Heart left ventricle (tissue), 16 donors: ENCODE measurements at regions not wholly inside any gene's neighbourhood (a gene's known extent, or its start where the extent isn't known, plus 50 kb on each side); places are given as distances from the start of the nearest gene placed in this dataset.
A peak's percentile ranks its signal among the peaks of the same experiment; 100 is the strongest.

Experiments
- ATAC-seq, 4 donors: fragments of 200-7000 bp; cut with Tn5 transposase; one replicate each; pipeline ENCODE4 v1.9.1; 2020 to 2022; ENCODE audit warnings: moderate library complexity in 4 of 4, mild to moderate bottlenecking in 3 of 4, moderate number of reproducible peaks in 1 of 4
- DNase-seq, 5 donors: peaks; one replicate each; pipeline ENCODE4 v3.0.0-alpha.2; 2020
- H3K27ac ChIP-seq, 12 donors: fragments of 200-600 bp; sonication (generic) in 4 of 12; one replicate each; pipeline versions ENCODE4 v1.5.0 to v1.8.0; 2016 to 2022; ENCODE audit warnings: mild to moderate bottlenecking in 2 of 12
- H3K27me3 ChIP-seq, 9 donors: fragments of 200-600 bp; sonication (generic) in 2 of 9; one replicate each; pipeline versions ENCODE4 v1.5.1 to v1.8.0; 2016 to 2022; ENCODE audit warnings: mild to moderate bottlenecking in 3 of 9
- H3K36me3 ChIP-seq, 9 donors: fragments of 200-600 bp; sonication (generic) in 2 of 9; one replicate each; pipeline versions ENCODE4 v1.5.0 to v1.8.0; 2018 to 2022; ENCODE audit warnings: mild to moderate bottlenecking in 2 of 9
- H3K4me1 ChIP-seq, 12 donors: fragments of 200-600 bp; sonication (generic) in 4 of 12; one replicate each; pipeline versions ENCODE4 v1.5.0 to v1.8.0; 2016 to 2022; ENCODE audit warnings: mild to moderate bottlenecking in 3 of 12
- H3K4me3 ChIP-seq, 12 donors: fragments of 200-600 bp; sonication (generic) in 4 of 12; one replicate each; pipeline versions ENCODE4 v1.5.0 to v1.8.0; 2017 to 2022; ENCODE audit warnings: mild to moderate bottlenecking in 9 of 12, moderate library complexity in 4 of 12
- H3K9me3 ChIP-seq, 12 donors: fragments of 200-600 bp; sonication (generic) in 4 of 12; one replicate each; pipeline versions ENCODE4 v1.5.0 to v1.8.0; 2016 to 2022; ENCODE audit warnings: mild to moderate bottlenecking in 1 of 12
- POLR2A ChIP-seq, 2 donors: fragments of 450-650 bp; IDR thresholded peaks; one replicate each; pipeline ENCODE4 v1.6.1; 2017; ENCODE audit warnings: antibody characterized with exemption in 2 of 2, mild to moderate bottlenecking in 2 of 2, moderate library complexity in 2 of 2
- WGBS, 4 donors: extraction: QIAGEN DNeasy Blood & Tissue Kit in 2 of 4; methylation state at CpG; one replicate each; pipeline versions ENCODE4 v1.1.5 to v1.1.7; 2013 to 2018; 5-methylcytosine and 5-hydroxymethylcytosine counted together
- intact Hi-C, 10 donors: fragments of 100-400 bp; cut with DNase I; formaldehyde crosslinking; loops; one replicate each; pipeline versions ENCODE4 v1.11.1 to v1.14.2; 2022
- TF ChIP-seq, protein P1 (sequence below), 12 donors: fragments of 200-600 bp; sonication (generic) in 4 of 12; IDR thresholded peaks; one replicate each; pipeline versions ENCODE4 v1.5.0 to v1.8.0; 2018 to 2022; ENCODE audit warnings: antibody characterized with exemption in 12 of 12, mild to moderate bottlenecking in 5 of 12
- donor health status: ischemic (EF 13 %, LVEDD 7.1; RV severe dilation, severe dysfunction).
- donor health status: healthy with polysubstance abuse.
- donor health status: DM: no; HTN: yes; CAD: no.
- donor health status: DM: no; HTN: no; CAD: no.
- donor health status: ischemic (EF 25% LVEDD 6.9; RV normal size, moderate dysfunction).
- donor health status: ischemic (EF 25% LVEDD 5.7; RV mildly dilated, moderate dysfunction).
- donor health status: healthy.
- donor health status: DM: yes; HTN: yes; CAD: no.
- donor health status: ischemic (EF 35%, LVEDD 5.7; RV mildly dilated, moderate dysfunction).
- donor health status: nonischemic (EF 11% LVEDD 7.7; RV severe dilation, severe dysfunction).
- donor health status: DM: yes; HTN: yes; CAD: no.
- donor health status: PGD.
- donor health status: ischemic (EF 29% LVEDD 5.4; RV normal size, mild dysfunction).
- donor health status: nonischemic (EF 23%, LVEDD 6.1; RV moderate dilation, normal function).

DNA sequence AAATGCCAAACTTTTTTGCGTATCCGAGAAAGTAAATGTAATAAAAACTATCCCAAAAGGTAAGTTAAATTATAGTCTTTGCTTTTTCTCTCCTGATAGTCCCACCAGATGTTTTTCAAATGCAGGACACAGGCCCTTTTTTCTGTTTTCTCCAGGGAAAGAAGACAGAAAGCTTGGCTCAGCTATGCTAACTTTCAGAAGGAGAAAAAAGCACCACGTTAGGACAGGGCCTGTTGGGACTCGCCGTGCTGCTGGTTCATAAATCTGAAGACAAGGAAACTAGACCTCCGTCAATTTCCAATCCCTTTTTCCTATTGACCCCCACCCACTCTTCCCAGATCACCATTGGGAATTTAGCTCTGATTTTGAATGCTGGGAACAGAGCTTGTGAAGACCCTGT, 220.9 kb upstream of the SFRP2 start:
- intact Hi-C loops: loop anchor here in 2 of 10 donors (10.0 kb wide), 1 partner anchor 215 kb away; no protein-coding TSS in a partner anchor
- ATAC-seq (no peak), DNase-seq (no peak)
- Histone ChIP-seq H3K36me3 (no peaks in the 10 kb centered on the region), H3K4me3 (no peak overlapping the region), H3K4me1 (peaks cover 0 to 3% (median 0%) of the 10 kb centered on the region in 12 donors), H3K27me3 (no peaks in the 10 kb centered on the region), H3K9me3 (no peaks in the 10 kb centered on the region), H3K27ac (peak overlapping the region in 4 of 12 donors; percentile 10 to 47 (median 24))
- 45 to 67% (median 59%) methylated on average over 6 of the region's 6 CpGs for WGBS, 4 donors
- no peak for TF ChIP-seq POLR2A (IDR thresholded peaks at IDR 0.05)
- TF ChIP-seq, protein P1, sequence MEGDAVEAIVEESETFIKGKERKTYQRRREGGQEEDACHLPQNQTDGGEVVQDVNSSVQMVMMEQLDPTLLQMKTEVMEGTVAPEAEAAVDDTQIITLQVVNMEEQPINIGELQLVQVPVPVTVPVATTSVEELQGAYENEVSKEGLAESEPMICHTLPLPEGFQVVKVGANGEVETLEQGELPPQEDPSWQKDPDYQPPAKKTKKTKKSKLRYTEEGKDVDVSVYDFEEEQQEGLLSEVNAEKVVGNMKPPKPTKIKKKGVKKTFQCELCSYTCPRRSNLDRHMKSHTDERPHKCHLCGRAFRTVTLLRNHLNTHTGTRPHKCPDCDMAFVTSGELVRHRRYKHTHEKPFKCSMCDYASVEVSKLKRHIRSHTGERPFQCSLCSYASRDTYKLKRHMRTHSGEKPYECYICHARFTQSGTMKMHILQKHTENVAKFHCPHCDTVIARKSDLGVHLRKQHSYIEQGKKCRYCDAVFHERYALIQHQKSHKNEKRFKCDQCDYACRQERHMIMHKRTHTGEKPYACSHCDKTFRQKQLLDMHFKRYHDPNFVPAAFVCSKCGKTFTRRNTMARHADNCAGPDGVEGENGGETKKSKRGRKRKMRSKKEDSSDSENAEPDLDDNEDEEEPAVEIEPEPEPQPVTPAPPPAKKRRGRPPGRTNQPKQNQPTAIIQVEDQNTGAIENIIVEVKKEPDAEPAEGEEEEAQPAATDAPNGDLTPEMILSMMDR (IDR thresholded peaks at IDR 0.05): no peak

DNA sequence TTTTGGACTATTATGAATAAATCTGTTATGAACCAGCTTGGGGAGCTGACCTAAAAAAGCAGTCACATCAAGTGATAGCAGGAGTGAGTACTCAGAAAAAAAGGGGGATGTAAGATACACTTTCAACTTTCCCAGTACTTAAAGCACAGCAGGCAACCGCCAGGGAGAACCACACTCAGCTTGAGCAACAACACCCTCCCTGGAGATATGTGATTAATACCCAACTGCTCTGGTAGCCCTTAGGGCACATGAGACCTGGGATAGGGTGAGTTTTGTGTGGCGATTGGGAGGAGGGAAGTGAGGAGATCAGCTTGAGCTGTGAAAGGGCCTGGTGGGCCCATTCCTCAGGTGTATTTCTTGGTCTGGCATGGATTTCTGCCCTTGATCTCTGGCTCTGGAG, 220.3 kb upstream of the SFRP2 start:
- H3K36me3 ChIP-seq: no peaks in the 10 kb centered on the region
- no peak for DNase-seq
- no peak overlapping the region for H3K27ac ChIP-seq
- 81 to 100% (median 85%) methylated on average over 2 of the region's 2 CpGs for WGBS, 4 donors
- intact Hi-C loops: no loop called here
- no peak for ATAC-seq
- no peak for TF ChIP-seq POLR2A (IDR thresholded peaks at IDR 0.05)
- TF ChIP-seq, protein P1 (IDR thresholded peaks at IDR 0.05): no peak
- H3K27me3 ChIP-seq: no peaks in the 10 kb centered on the region
- H3K9me3 ChIP-seq: no peaks in the 10 kb centered on the region
- peaks cover 0 to 3% (median 0%) of the 10 kb centered on the region in 12 donors for H3K4me1 ChIP-seq
- H3K4me3 ChIP-seq: no peak overlapping the region

DNA sequence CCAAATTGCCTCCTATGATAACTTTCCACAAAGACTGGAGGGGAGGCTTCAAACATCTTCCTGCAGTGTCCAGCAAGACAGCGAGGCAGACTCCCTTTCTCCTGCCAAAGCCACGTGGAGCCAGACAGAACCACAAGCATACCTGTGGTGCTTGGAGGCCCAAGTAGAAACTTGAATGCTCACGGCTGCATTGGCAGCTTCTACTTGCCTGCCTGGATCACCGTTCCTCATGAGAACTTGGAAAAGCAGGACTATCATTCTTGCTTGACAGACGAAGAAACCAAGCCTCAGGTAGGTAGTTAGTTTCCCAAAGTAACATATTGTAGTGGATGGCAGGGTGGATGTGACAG, 216.3 kb upstream of the SFRP2 start:
- H3K9me3 ChIP-seq: no peaks in the 10 kb centered on the region
- H3K4me1 ChIP-seq: peaks cover 0 to 3% (median 0%) of the 10 kb centered on the region in 12 donors
- WGBS, 4 donors: 73 to 85% (median 81%) methylated on average over 5 of the region's 5 CpGs
- no peaks in the 10 kb centered on the region for H3K36me3 ChIP-seq
- intact Hi-C loops: no loop called here
- no peaks in the 10 kb centered on the region for H3K27me3 ChIP-seq
- TF ChIP-seq POLR2A (IDR thresholded peaks at IDR 0.05): no peak
- TF ChIP-seq, protein P1 (IDR thresholded peaks at IDR 0.05): no peak
- H3K27ac ChIP-seq: peak overlapping the region in 1 of 12 donors; percentile 9
- no peak overlapping the region for H3K4me3 ChIP-seq
- ATAC-seq: no peak
- DNase-seq: no peak

DNA sequence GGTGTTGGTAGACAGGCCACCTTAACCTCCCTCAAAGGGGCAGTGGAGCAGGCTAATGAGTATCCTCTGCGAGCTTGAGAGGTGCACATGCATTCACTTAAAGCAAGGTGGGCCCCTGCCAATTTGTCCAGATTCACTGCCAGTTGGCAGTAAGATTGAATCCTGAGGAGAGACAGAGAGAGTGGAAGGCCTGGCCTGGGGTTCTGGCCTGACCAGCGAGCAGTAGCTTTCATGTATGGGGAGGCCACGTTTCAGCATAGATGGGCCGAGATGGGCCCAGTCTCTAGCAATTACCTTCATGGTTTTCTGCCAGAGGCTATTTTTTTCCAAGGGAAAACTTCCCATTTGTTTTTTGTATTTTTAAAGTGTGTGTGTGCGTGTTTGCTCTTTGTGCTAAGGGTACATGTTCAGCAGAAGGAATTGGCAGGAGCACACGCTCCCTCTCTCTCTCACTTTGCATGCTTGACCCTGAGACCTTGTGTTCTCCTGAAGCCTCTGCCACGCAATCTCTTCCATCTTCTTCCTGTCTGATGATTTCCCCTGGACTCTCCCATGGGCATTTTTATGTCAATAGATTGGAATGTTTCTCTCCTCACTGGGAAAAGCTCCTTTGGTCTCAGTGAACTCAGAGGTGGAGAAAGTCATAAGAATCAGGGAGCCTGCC, 215.8 kb upstream of the SFRP2 start:
- Histone ChIP-seq H3K36me3 (no peaks in the 10 kb centered on the region), H3K27ac (peak overlapping the region in 2 of 12 donors; percentile 9 to 39), H3K4me1 (peaks cover 0 to 3% (median 0%) of the 10 kb centered on the region in 12 donors), H3K9me3 (no peaks in the 10 kb centered on the region), H3K27me3 (no peaks in the 10 kb centered on the region), H3K4me3 (no peak overlapping the region)
- DNase-seq (no peak), ATAC-seq (peak in 1 of 4 donors; percentile 69)
- WGBS, 4 donors: 49 to 63% (median 56%) methylated on average over 7 of the region's 7 CpGs
- TF ChIP-seq, protein P1 (IDR thresholded peaks at IDR 0.05): no peak
- TF ChIP-seq POLR2A (IDR thresholded peaks at IDR 0.05): no peak
- intact Hi-C loops: no loop called here
